C4-2B (cell line): ENCODE measurements at regions not wholly inside any gene's neighbourhood (a gene's known extent, or its start where the extent isn't known, plus 50 kb on each side); places are given as distances from the start of the nearest gene placed in this dataset.

Source experiments
- ZFX ChIP-seq: fragments of 450-650 bp; IDR thresholded peaks from 2 replicates; pipeline ENCODE4 v1.6.1; 2017
- TF ChIP-seq, protein P1 (sequence below): fragments of 450-650 bp; conservative IDR thresholded peaks from 2 replicates; pipeline ENCODE4 v1.5.1; 2017; ENCODE audit warnings: mild to moderate bottlenecking

- TF ChIP-seq, protein P1, sequence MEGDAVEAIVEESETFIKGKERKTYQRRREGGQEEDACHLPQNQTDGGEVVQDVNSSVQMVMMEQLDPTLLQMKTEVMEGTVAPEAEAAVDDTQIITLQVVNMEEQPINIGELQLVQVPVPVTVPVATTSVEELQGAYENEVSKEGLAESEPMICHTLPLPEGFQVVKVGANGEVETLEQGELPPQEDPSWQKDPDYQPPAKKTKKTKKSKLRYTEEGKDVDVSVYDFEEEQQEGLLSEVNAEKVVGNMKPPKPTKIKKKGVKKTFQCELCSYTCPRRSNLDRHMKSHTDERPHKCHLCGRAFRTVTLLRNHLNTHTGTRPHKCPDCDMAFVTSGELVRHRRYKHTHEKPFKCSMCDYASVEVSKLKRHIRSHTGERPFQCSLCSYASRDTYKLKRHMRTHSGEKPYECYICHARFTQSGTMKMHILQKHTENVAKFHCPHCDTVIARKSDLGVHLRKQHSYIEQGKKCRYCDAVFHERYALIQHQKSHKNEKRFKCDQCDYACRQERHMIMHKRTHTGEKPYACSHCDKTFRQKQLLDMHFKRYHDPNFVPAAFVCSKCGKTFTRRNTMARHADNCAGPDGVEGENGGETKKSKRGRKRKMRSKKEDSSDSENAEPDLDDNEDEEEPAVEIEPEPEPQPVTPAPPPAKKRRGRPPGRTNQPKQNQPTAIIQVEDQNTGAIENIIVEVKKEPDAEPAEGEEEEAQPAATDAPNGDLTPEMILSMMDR = no peak
- no peak for TF ChIP-seq ZFX
Observed at GRCh38 chr5:126370796-126371718, 52.2 kb upstream of the GRAMD2B start.
